ENCODE measurements at regions not wholly inside any gene's neighbourhood (a gene's known extent, or its start where the extent isn't known, plus 50 kb on each side); places are given as distances from the start of the nearest gene placed in this dataset.

- H3K27me3 ChIP-seq (replicated peaks in 1 of 4; ENCODE audit: control insufficient read depth in 3 of 4, extremely low read depth in 1 of 4, insufficient read depth in 3 of 4, low read length in 3 of 4): no peaks in the 10 kb centered on the region
- no peak overlapping the region for H3K56ac ChIP-seq (replicated peaks; ENCODE audit: insufficient read length, low read depth, low read length)
- H4K8ac ChIP-seq (ENCODE audit: extremely low read depth, insufficient read depth, low read length): no peak overlapping the region
- no peak overlapping the region for H2AFZ ChIP-seq (ENCODE audit: low read length)
- WGBS, 2 experiments (ENCODE audit: extremely low coverage in 1 of 2, insufficient coverage in 1 of 2, insufficient read length in 1 of 2, insufficient replicate concordance in 2 of 2, low coverage in 1 of 2, low lambda C conversion rate in 2 of 2, missing lambda C conversion rate in 1 of 2): 89% methylated on average over 8 of the region's 8 CpGs; no CpG with 5 or more reads in 1 of the 2 experiments
- H3K23me2 ChIP-seq (ENCODE audit: low read depth, low read length): peaks cover 19% of the 10 kb centered on the region; the same call in 1 of the 2 replicates
- H2BK5ac ChIP-seq (ENCODE audit: low read depth, low read length): no peak overlapping the region
- H3K79me2 ChIP-seq (ENCODE audit: control insufficient read depth in 1 of 2, insufficient read depth in 2 of 2, low read length in 2 of 2): no peaks in the 10 kb centered on the region
- H2BK12ac ChIP-seq (ENCODE audit: low read depth, low read length): no peak overlapping the region
- DNase-seq (ENCODE audit: low read depth in 1 of 2, low spot score in 2 of 2) (peak in 1 of 2 experiments; percentile 37), FAIRE-seq (no peak)
- H3K9me3 ChIP-seq (ENCODE audit: insufficient read depth in 2 of 2, low read depth in 1 of 2, low read length in 1 of 2): no peaks in the 10 kb centered on the region
- no peak overlapping the region for H3K27ac ChIP-seq (ENCODE audit: low read depth, low read length)
- TF ChIP-seq TCF12 (IDR thresholded peaks at IDR 0.05; ENCODE audit: low read depth, low read length) (no peak), SRF (IDR thresholded peaks at IDR 0.05; ENCODE audit: low read depth, low read length) (no peak), CBX8 (IDR thresholded peaks at IDR 0.05; ENCODE audit: borderline replicate concordance, low read depth, low read length) (no peak), POU5F1 (IDR thresholded peaks at IDR 0.05; ENCODE audit: low read depth, low read length) (no peak), USF2 (IDR thresholded peaks at IDR 0.05; ENCODE audit: low read length) (no peak)
- no peaks in the 10 kb centered on the region for H3K4me1 ChIP-seq (replicated peaks in 1 of 4; ENCODE audit: control insufficient read depth in 3 of 4, insufficient read depth in 4 of 4, low read length in 3 of 4)
- no peak overlapping the region for H3K23ac ChIP-seq (ENCODE audit: insufficient read length)
- H4K20me1 ChIP-seq (replicated peaks in 1 of 2; ENCODE audit: control insufficient read depth in 1 of 2, insufficient read depth in 2 of 2, low read length in 2 of 2): peaks cover 0 to 10% of the 10 kb centered on the region in 2 experiments
- ChIA-PET POLR2A (ENCODE audit: partially characterized antibody) (no interaction called here), CTCF (ENCODE audit: partially characterized antibody) (no interaction called here)
- H3K36me3 ChIP-seq (ENCODE audit: control insufficient read depth in 2 of 4, insufficient read depth in 4 of 4, low read length in 3 of 4): no peaks in the 10 kb centered on the region
- no peak overlapping the region for H2AK5ac ChIP-seq (ENCODE audit: low read depth, low read length)
- H2BK20ac ChIP-seq (ENCODE audit: low read length): no peak overlapping the region
- no peak overlapping the region for H4K5ac ChIP-seq (ENCODE audit: insufficient read length, low read depth, low read length)
- no peak overlapping the region for H3K9ac ChIP-seq (replicated peaks in 1 of 4; ENCODE audit: extremely low read depth in 1 of 4, low read depth in 3 of 4, low read length in 3 of 4)
- H3K4ac ChIP-seq (replicated peaks; ENCODE audit: insufficient read length, low read depth, low read length): no peak overlapping the region
- H3K79me1 ChIP-seq (ENCODE audit: low read depth, low read length): no peaks in the 10 kb centered on the region
- H2BK15ac ChIP-seq (ENCODE audit: low read length): no peak overlapping the region
- no peak overlapping the region for H2BK120ac ChIP-seq (replicated peaks; ENCODE audit: low read depth, low read length)
- no peak overlapping the region for H3K4me2 ChIP-seq (ENCODE audit: insufficient read depth in 1 of 2, low read depth in 2 of 2, low read length in 2 of 2)
- H3K4me3 ChIP-seq (ENCODE audit: extremely low read depth in 1 of 4, insufficient read depth in 2 of 4, low read depth in 3 of 4, low read length in 4 of 4): no peak overlapping the region
- no peak overlapping the region for H3K14ac ChIP-seq (ENCODE audit: insufficient read length)
- H4K91ac ChIP-seq (replicated peaks; ENCODE audit: insufficient read length, low read length): no peak overlapping the region
- no peak overlapping the region for H3K18ac ChIP-seq (ENCODE audit: extremely low read depth, low read length)
Measured at GRCh38 chrX:567891-568290, 62.7 kb upstream of the SHOX start.
